Panc1 (cell line): ENCODE measurements at regions not wholly inside any gene's neighbourhood (a gene's known extent, or its start where the extent isn't known, plus 50 kb on each side); places are given as distances from the start of the nearest gene placed in this dataset.

Source experiments
- ATAC-seq: fragments of 200-7000 bp; cut with Tn5 transposase; 2 replicates; pipeline ENCODE4 v1.9.1; 2020; ENCODE audit warnings: mild to moderate bottlenecking, moderate library complexity
- BruUV-seq: library from RNA; stranded (reverse); fragments of 400-500 nt; replicated peaks from 2 replicates; lab custom pipeline; 2021; lab: Mats Ljungman, UMichigan
- CTCF ChIA-PET: fragments of 300-600 bp; sonication (Branson Sonifier 250); formaldehyde crosslinking; loops from one replicate; lab custom pipeline; 2022; ENCODE audit warnings: antibody characterized with exemption; lab: Charles Lee
- POLR2A ChIA-PET: fragments of 300-600 bp; sonication (Branson Sonifier 250); formaldehyde crosslinking; loops from one replicate; lab custom pipeline; 2022; ENCODE audit warnings: antibody characterized with exemption; lab: Charles Lee
- DNase-seq: peaks from one replicate; pipeline ENCODE4 v3.0.0-alpha.2; 2010; ENCODE audit warnings: low read depth, low spot score
- H3K27ac ChIP-seq: 2 replicates; pipeline ENCODE4 v1.5.1; 2011; ENCODE audit warnings: mild to moderate bottlenecking, low read length, inconsistent platforms
- H3K27me3 ChIP-seq: fragments of 200-500 bp; sonication (Bioruptor generic); 2 replicates; pipeline ENCODE4 v1.6.0; 2014; ENCODE audit warnings: low read length, inconsistent platforms; ENCODE audit not compliant: control insufficient read depth, insufficient read depth
- H3K36me3 ChIP-seq: fragments of 200-500 bp; sonication (Bioruptor generic); 2 replicates; pipeline ENCODE4 v1.5.1; 2014; ENCODE audit warnings: inconsistent platforms, mild to moderate bottlenecking, low read length, moderate library complexity; ENCODE audit not compliant: control insufficient read depth, insufficient read depth
- H3K4me1 ChIP-seq: 2 replicates; pipeline ENCODE4 v1.5.1; 2011; ENCODE audit warnings: inconsistent platforms, mild to moderate bottlenecking, low read length, moderate library complexity; ENCODE audit not compliant: control insufficient read depth, insufficient read depth
- H3K4me3 ChIP-seq, 2 experiments: 2 replicates each; pipeline ENCODE4 v1.5.1; 2011 to 2012; ENCODE audit warnings: low read depth in 2 of 2, low read length in 2 of 2, mild to moderate bottlenecking in 2 of 2, inconsistent platforms in 1 of 2, moderate library complexity in 1 of 2
- H3K9me3 ChIP-seq: fragments of 200-500 bp; sonication (Bioruptor generic); 2 replicates; pipeline ENCODE4 v1.5.1; 2014; ENCODE audit warnings: low read depth, mild to moderate bottlenecking, inconsistent platforms, low read length, moderate library complexity; ENCODE audit not compliant: control insufficient read depth, insufficient read depth
- CTCF ChIP-seq: fragments of 450-650 bp; IDR thresholded peaks from 2 replicates; pipeline ENCODE4 v1.5.1; 2017; ENCODE audit warnings: mild to moderate bottlenecking
- POLR2AphosphoS5 ChIP-seq: IDR thresholded peaks from 2 replicates; pipeline ENCODE4 v1.6.1; 2012; ENCODE audit warnings: mild to moderate bottlenecking, low read depth, low read length, moderate library complexity
- SIN3A ChIP-seq: IDR thresholded peaks from 2 replicates; pipeline ENCODE4 v1.6.1; 2012; ENCODE audit warnings: low read depth, mild to moderate bottlenecking, low read length, moderate library complexity, borderline replicate concordance; ENCODE audit not compliant: insufficient read depth
- TCF7L2 ChIP-seq: IDR thresholded peaks from 2 replicates; pipeline ENCODE4 v1.6.1; 2011; ENCODE audit warnings: mild to moderate bottlenecking, low read depth, low read length, inconsistent platforms
- in situ Hi-C: cut with HindIII; loops from 2 replicates; pipeline ENCODE4 v1.10.0; 2016; ENCODE audit warnings: low sequenced_read_pairs, low pct_unique_long_range_greater_than_20kb
- intact Hi-C: fragments of 100-400 bp; cut with micrococcal nuclease; formaldehyde crosslinking; loops from one replicate; pipeline ENCODE4 v1.10.0; 2022; ENCODE audit not compliant: unreplicated experiment
- TF ChIP-seq, protein P1 (sequence below), 2 experiments: IDR thresholded peaks; 2 replicates each; pipeline ENCODE4 v1.6.1; 2011 to 2012; ENCODE audit warnings: low read depth in 2 of 2, control low read depth in 1 of 2, low read length in 1 of 2, mild to moderate bottlenecking in 1 of 2, moderate library complexity in 1 of 2; ENCODE audit not compliant: insufficient read depth in 1 of 2

GRCh38 chr1:193701759-193702158, 515.3 kb upstream of the B3GALT2 start:
- DNase-seq = no peak
- in situ Hi-C loops (no loop called here), intact Hi-C loops (no loop called here)
- Histone ChIP-seq H3K4me3 (no peak overlapping the region), H3K4me1 (no peaks in the 10 kb centered on the region), H3K27ac (no peak overlapping the region), H3K27me3 (no peaks in the 10 kb centered on the region), H3K9me3 (no peaks in the 10 kb centered on the region), H3K36me3 (no peaks in the 10 kb centered on the region)
- POLR2A ChIA-PET = no interaction called here
- CTCF ChIA-PET = no interaction called here
- TF ChIP-seq CTCF (no peak), TCF7L2 (no peak), SIN3A (no peak), POLR2AphosphoS5 (no peak)
- TF ChIP-seq, protein P1, sequence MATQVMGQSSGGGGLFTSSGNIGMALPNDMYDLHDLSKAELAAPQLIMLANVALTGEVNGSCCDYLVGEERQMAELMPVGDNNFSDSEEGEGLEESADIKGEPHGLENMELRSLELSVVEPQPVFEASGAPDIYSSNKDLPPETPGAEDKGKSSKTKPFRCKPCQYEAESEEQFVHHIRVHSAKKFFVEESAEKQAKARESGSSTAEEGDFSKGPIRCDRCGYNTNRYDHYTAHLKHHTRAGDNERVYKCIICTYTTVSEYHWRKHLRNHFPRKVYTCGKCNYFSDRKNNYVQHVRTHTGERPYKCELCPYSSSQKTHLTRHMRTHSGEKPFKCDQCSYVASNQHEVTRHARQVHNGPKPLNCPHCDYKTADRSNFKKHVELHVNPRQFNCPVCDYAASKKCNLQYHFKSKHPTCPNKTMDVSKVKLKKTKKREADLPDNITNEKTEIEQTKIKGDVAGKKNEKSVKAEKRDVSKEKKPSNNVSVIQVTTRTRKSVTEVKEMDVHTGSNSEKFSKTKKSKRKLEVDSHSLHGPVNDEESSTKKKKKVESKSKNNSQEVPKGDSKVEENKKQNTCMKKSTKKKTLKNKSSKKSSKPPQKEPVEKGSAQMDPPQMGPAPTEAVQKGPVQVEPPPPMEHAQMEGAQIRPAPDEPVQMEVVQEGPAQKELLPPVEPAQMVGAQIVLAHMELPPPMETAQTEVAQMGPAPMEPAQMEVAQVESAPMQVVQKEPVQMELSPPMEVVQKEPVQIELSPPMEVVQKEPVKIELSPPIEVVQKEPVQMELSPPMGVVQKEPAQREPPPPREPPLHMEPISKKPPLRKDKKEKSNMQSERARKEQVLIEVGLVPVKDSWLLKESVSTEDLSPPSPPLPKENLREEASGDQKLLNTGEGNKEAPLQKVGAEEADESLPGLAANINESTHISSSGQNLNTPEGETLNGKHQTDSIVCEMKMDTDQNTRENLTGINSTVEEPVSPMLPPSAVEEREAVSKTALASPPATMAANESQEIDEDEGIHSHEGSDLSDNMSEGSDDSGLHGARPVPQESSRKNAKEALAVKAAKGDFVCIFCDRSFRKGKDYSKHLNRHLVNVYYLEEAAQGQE (IDR thresholded peaks at IDR 0.05; ENCODE audit: insufficient read depth in 1 of 2, low read depth in 2 of 2, low read length in 1 of 2) = no peak
- ATAC-seq = no peak
- no TSS peak for BruUV-seq

- TF ChIP-seq POLR2AphosphoS5 (no peak), SIN3A (no peak), CTCF (no peak), TCF7L2 (no peak)
- TF ChIP-seq, protein P1 (IDR thresholded peaks at IDR 0.05; ENCODE audit: insufficient read depth in 1 of 2, low read depth in 2 of 2, low read length in 1 of 2) = no peak
- no peak for DNase-seq
- Histone ChIP-seq H3K27ac (no peak overlapping the region), H3K4me3 (no peak overlapping the region), H3K36me3 (no peaks in the 10 kb centered on the region), H3K4me1 (no peaks in the 10 kb centered on the region), H3K9me3 (no peaks in the 10 kb centered on the region), H3K27me3 (no peaks in the 10 kb centered on the region)
- in situ Hi-C loops (no loop called here), intact Hi-C loops (no loop called here)
- no TSS peak for BruUV-seq
- CTCF ChIA-PET = no interaction called here
- POLR2A ChIA-PET = no interaction called here
- ATAC-seq = no peak
These were observed 514.4 kb upstream of the B3GALT2 start for GRCh38 chr1:193700710-193701355.
